ENCODE measurements at regions not wholly inside any gene's neighbourhood (a gene's known extent, or its start where the extent isn't known, plus 50 kb on each side); places are given as distances from the start of the nearest gene placed in this dataset.

DNA sequence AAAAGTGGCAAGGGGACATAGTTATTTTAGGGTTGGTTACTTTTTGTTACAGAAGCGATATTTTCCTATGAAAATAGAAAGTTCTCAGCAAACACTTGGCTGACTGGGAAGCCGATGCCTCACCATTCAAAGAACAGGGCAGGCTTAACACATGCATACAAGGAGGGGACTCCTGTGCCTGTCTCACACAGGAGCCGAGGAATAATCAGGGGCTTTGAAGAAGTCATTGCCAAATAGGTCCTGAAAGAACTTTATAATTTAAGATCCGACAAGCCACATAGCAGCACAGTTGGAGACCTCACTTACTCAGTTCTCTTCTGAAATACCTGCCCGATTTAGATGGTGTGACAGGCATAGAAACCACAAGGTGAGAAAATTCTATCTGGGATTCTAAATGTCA lies 389.8 kb downstream of the EMP1 start:
- intact Hi-C loops (cut with micrococcal nuclease): no loop called here
- ChIA-PET POLR2A (no interaction called here), CTCF (no interaction called here), RAD21 (ENCODE audit: low non-redundant PET in 1 of 2, low total read pairs in 2 of 2, uncharacterized antibody in 2 of 2, unreplicated experiment in 2 of 2) (no interaction called here)
- Histone ChIP-seq H3K36me3 (ENCODE audit: control insufficient read depth in 1 of 2, insufficient read depth in 2 of 2, low read length in 2 of 2) (no peaks in the 10 kb centered on the region), H3K27me3 (ENCODE audit: insufficient read depth, low read length) (no peaks in the 10 kb centered on the region), H2AFZ (ENCODE audit: low read depth, low read length, poor library complexity, severe bottlenecking) (no peak overlapping the region), H3K9ac (ENCODE audit: low read length) (no peak overlapping the region), H4K20me1 (ENCODE audit: insufficient read depth) (no peaks in the 10 kb centered on the region), H3K79me2 (ENCODE audit: insufficient read depth, low read length) (no peaks in the 10 kb centered on the region), H3K9me3 (ENCODE audit: control insufficient read depth in 1 of 2, insufficient read depth in 1 of 2, low read depth in 1 of 2, low read length in 2 of 2) (no peaks in the 10 kb centered on the region), H3K27ac (ENCODE audit: low read depth, low read length) (no peak overlapping the region), H3K9me2 (ENCODE audit: insufficient read depth) (no peaks in the 10 kb centered on the region), H3K4me3 (replicated peaks in 1 of 2; ENCODE audit: low read depth in 1 of 2, low read length in 2 of 2) (no peak overlapping the region), H3K4me2 (ENCODE audit: low read length) (no peak overlapping the region), H3K4me1 (ENCODE audit: control insufficient read depth in 1 of 2, insufficient read depth in 2 of 2, low read length in 2 of 2) (peaks cover 16 to 18% of the 10 kb centered on the region in 2 experiments)
- DNase-seq (ENCODE audit: low read depth, low spot score) (no peak), ATAC-seq (no peak)
- BruUV-seq (replicated peaks): no TSS peak
- no peak for TF ChIP-seq EZH2phosphoT487 (IDR thresholded peaks at IDR 0.05; ENCODE audit: borderline replicate concordance)
- TF ChIP-seq CTCF (IDR thresholded peaks at IDR 0.05 in 2 of 3, conservative IDR thresholded peaks at IDR 0.05 in 1 of 3; ENCODE audit: borderline replicate concordance in 1 of 3, insufficient read depth in 1 of 3, low read depth in 2 of 3, low read length in 2 of 3): no peak

- no peak overlapping the region for H3K4me3 ChIP-seq (replicated peaks in 1 of 2; ENCODE audit: low read depth in 1 of 2, low read length in 2 of 2)
- no peak overlapping the region for H3K27ac ChIP-seq (ENCODE audit: low read depth, low read length)
- ChIA-PET POLR2A (interaction anchor here (1.1 kb wide), 1 partner anchor 11 kb away, joined by 3 read pairs; no protein-coding TSS in a partner anchor), RAD21 (ENCODE audit: low non-redundant PET in 1 of 2, low total read pairs in 2 of 2, uncharacterized antibody in 2 of 2, unreplicated experiment in 2 of 2) (no interaction called here), CTCF (no interaction called here)
- no peak for ATAC-seq
- no peak for DNase-seq (ENCODE audit: low read depth, low spot score)
- no peaks in the 10 kb centered on the region for H3K36me3 ChIP-seq (ENCODE audit: control insufficient read depth in 1 of 2, insufficient read depth in 2 of 2, low read length in 2 of 2)
- peaks cover 29 to 31% of the 10 kb centered on the region in 2 experiments for H3K4me1 ChIP-seq (ENCODE audit: control insufficient read depth in 1 of 2, insufficient read depth in 2 of 2, low read length in 2 of 2)
- no peak overlapping the region for H3K9ac ChIP-seq (ENCODE audit: low read length)
- H3K79me2 ChIP-seq (ENCODE audit: insufficient read depth, low read length): no peaks in the 10 kb centered on the region
- no peaks in the 10 kb centered on the region for H4K20me1 ChIP-seq (ENCODE audit: insufficient read depth)
- no peak overlapping the region for H3K4me2 ChIP-seq (ENCODE audit: low read length)
- no peaks in the 10 kb centered on the region for H3K27me3 ChIP-seq (ENCODE audit: insufficient read depth, low read length)
- no peaks in the 10 kb centered on the region for H3K9me3 ChIP-seq (ENCODE audit: control insufficient read depth in 1 of 2, insufficient read depth in 1 of 2, low read depth in 1 of 2, low read length in 2 of 2)
- H3K9me2 ChIP-seq (ENCODE audit: insufficient read depth): no peaks in the 10 kb centered on the region
- intact Hi-C loops (cut with micrococcal nuclease): no loop called here
- BruUV-seq (replicated peaks): no TSS peak
- H2AFZ ChIP-seq (ENCODE audit: low read depth, low read length, poor library complexity, severe bottlenecking): no peak overlapping the region
- TF ChIP-seq REST (IDR thresholded peaks at IDR 0.05; ENCODE audit: low read depth): no peak
- no peak for TF ChIP-seq SRF (IDR thresholded peaks at IDR 0.05; ENCODE audit: low read depth)
- TF ChIP-seq JUND (IDR thresholded peaks at IDR 0.05): no peak
- no peak for TF ChIP-seq ZNF274 (IDR thresholded peaks at IDR 0.05; ENCODE audit: low read depth, low read length)
- TF ChIP-seq CEBPB (IDR thresholded peaks at IDR 0.05; ENCODE audit: low read depth): no peak
- TF ChIP-seq EZH2 (IDR thresholded peaks at IDR 0.05): no peak
- no peak for TF ChIP-seq EGR1 (IDR thresholded peaks at IDR 0.05; ENCODE audit: low read depth)
- TF ChIP-seq CTCF (IDR thresholded peaks at IDR 0.05 in 2 of 3, conservative IDR thresholded peaks at IDR 0.05 in 1 of 3; ENCODE audit: borderline replicate concordance in 1 of 3, insufficient read depth in 1 of 3, low read depth in 2 of 3, low read length in 2 of 3): no peak
- TF ChIP-seq SP1 (IDR thresholded peaks at IDR 0.05; ENCODE audit: low read depth): no peak
- TF ChIP-seq FOSL1 (IDR thresholded peaks at IDR 0.05; ENCODE audit: low read depth): no peak
- no peak for TF ChIP-seq ZFX (IDR thresholded peaks at IDR 0.05)
- no peak for TF ChIP-seq ELF1 (IDR thresholded peaks at IDR 0.05; ENCODE audit: borderline replicate concordance, low read depth)
- TF ChIP-seq MAX (IDR thresholded peaks at IDR 0.05): no peak
Measured at GRCh38 chr12:13584541-13584940, 388.0 kb downstream of the EMP1 start.

Measured in HCT116 (cell line).